Fibroblast of skin of right quadriceps (primary cell): ENCODE measurements at regions not wholly inside any gene's neighbourhood (a gene's known extent, or its start where the extent isn't known, plus 50 kb on each side); places are given as distances from the start of the nearest gene placed in this dataset.
"Not testable (repeated sequence)": the region's sequence is repeated elsewhere in the genome, so short reads cannot be mapped to it uniquely, and the experiment has no call there.

Source experiments
- DNase-seq: peaks from one replicate; pipeline ENCODE4 v3.0.0-alpha.2; 2013

GRCh38 chr13:91233291-91233690, 114.2 kb upstream of the MIR17HG start:
- DNase-seq: no peak

- no peak for DNase-seq
Observed at GRCh38 chr13:91236182-91236581, 111.3 kb upstream of the MIR17HG start.

GRCh38 chr13:91236921-91237320, 110.6 kb upstream of the MIR17HG start:
- no peak for DNase-seq

GRCh38 chr13:91238036-91238435, 109.5 kb upstream of the MIR17HG start:
- DNase-seq: no peak

- no peak for DNase-seq
Observed at GRCh38 chr13:91240341-91240740, 107.1 kb upstream of the MIR17HG start.

GRCh38 chr13:91241221-91241933, 106.1 kb upstream of the MIR17HG start:
- no peak for DNase-seq

GRCh38 chr13:91242652-91243051, 104.8 kb upstream of the MIR17HG start:
- DNase-seq: no peak

GRCh38 chr13:91245288-91245687, 102.2 kb upstream of the MIR17HG start:
- DNase-seq: no peak

- no peak for DNase-seq
Observed at GRCh38 chr13:91247768-91248167, 99.7 kb upstream of the MIR17HG start.

GRCh38 chr13:91248249-91248648, 99.2 kb upstream of the MIR17HG start:
- no peak for DNase-seq

- no peak for DNase-seq
Observed at GRCh38 chr13:91249370-91249769, 98.1 kb upstream of the MIR17HG start.

GRCh38 chr13:91249861-91250260, 97.6 kb upstream of the MIR17HG start:
- no peak for DNase-seq

- DNase-seq: not testable (repeated sequence)
Observed at GRCh38 chr13:91251573-91251972, 95.9 kb upstream of the MIR17HG start.

GRCh38 chr13:91264484-91264883, 83.0 kb upstream of the MIR17HG start:
- DNase-seq: no peak

- no peak for DNase-seq
Observed at GRCh38 chr13:91269237-91269636, 78.2 kb upstream of the MIR17HG start.

- no peak for DNase-seq
Observed at GRCh38 chr13:91270031-91270430, 77.5 kb upstream of the MIR17HG start.

- DNase-seq: no peak
Observed at GRCh38 chr13:91272235-91272777, 75.2 kb upstream of the MIR17HG start.

GRCh38 chr13:91273675-91274074, 73.8 kb upstream of the MIR17HG start:
- no peak for DNase-seq

- DNase-seq: no peak
Observed at GRCh38 chr13:91277013-91277676, 70.3 kb upstream of the MIR17HG start.

GRCh38 chr13:91278291-91278690, 69.2 kb upstream of the MIR17HG start:
- DNase-seq: no peak

GRCh38 chr13:91278888-91279287, 68.6 kb upstream of the MIR17HG start:
- DNase-seq: no peak

- no peak for DNase-seq
Observed at GRCh38 chr13:91280801-91281200, 66.7 kb upstream of the MIR17HG start.

- no peak for DNase-seq
Observed at GRCh38 chr13:91284335-91284734, 63.2 kb upstream of the MIR17HG start.

GRCh38 chr13:91286317-91286716, 61.2 kb upstream of the MIR17HG start:
- no peak for DNase-seq
